Spleen (tissue), 11 donors: ENCODE measurements at regions not wholly inside any gene's neighbourhood (a gene's known extent, or its start where the extent isn't known, plus 50 kb on each side); places are given as distances from the start of the nearest gene placed in this dataset.
"Not testable (repeated sequence)": the region's sequence is repeated elsewhere in the genome, so short reads cannot be mapped to it uniquely, and the experiment has no call there.

Experiments
- DNase-seq: peaks from one replicate; pipeline ENCODE4 v3.0.0-alpha.2; 2020
- H3K27ac ChIP-seq, 8 donors: fragments of 200-600 bp; sonication (generic) in 7 of 8; 1 replicate in 4 of 8; 2 replicates in 4 of 8; pipeline versions ENCODE4 v1.5.0 to v1.8.0; 2016 to 2021; ENCODE audit warnings: inconsistent platforms in 4 of 8, mild to moderate bottlenecking in 4 of 8, moderate library complexity in 1 of 8
- H3K27me3 ChIP-seq, 7 donors: fragments of 200-600 bp; sonication (generic) in 6 of 7; replicated peaks in 1 of 7; 1 replicate in 4 of 7; 2 replicates in 3 of 7; pipeline versions ENCODE4 v1.5.0 to v1.8.0; 2016 to 2021; ENCODE audit warnings: inconsistent platforms in 3 of 7, mild to moderate bottlenecking in 1 of 7
- H3K36me3 ChIP-seq, 6 donors: fragments of 200-600 bp; sonication (generic) in 5 of 6; 1 replicate in 4 of 6; 2 replicates in 2 of 6; pipeline versions ENCODE4 v1.5.0 to v1.8.0; 2016 to 2021; ENCODE audit warnings: inconsistent platforms in 2 of 6
- H3K4me1 ChIP-seq, 6 donors: fragments of 200-600 bp; sonication (generic) in 5 of 6; 1 replicate in 3 of 6; 2 replicates in 3 of 6; pipeline versions ENCODE4 v1.5.0 to v1.8.0; 2016 to 2021; ENCODE audit warnings: inconsistent platforms in 3 of 6
- H3K4me3 ChIP-seq, 8 donors: fragments of 200-600 bp; sonication (generic) in 7 of 8; 1 replicate in 4 of 8; 2 replicates in 4 of 8; pipeline versions ENCODE4 v1.5.0 to v1.8.0; 2016 to 2021; ENCODE audit warnings: inconsistent platforms in 4 of 8, mild to moderate bottlenecking in 4 of 8, moderate library complexity in 2 of 8
- H3K9me3 ChIP-seq, 8 donors: fragments of 200-600 bp; sonication (generic) in 7 of 8; 1 replicate in 4 of 8; 2 replicates in 4 of 8; pipeline versions ENCODE4 v1.5.0 to v1.8.0; 2016 to 2021; ENCODE audit warnings: inconsistent platforms in 4 of 8
- CTCF ChIP-seq, 11 experiments: fragments of 200-600 bp in 7 of 11; fragments of 450-650 bp in 4 of 11; sonication (generic) in 4 of 11; IDR thresholded peaks in 8 of 11; conservative IDR thresholded peaks in 3 of 11; 1 replicate in 7 of 11; 2 replicates in 4 of 11; pipeline versions ENCODE4 v1.4.0 to v1.8.0; 2016 to 2021; ENCODE audit warnings: antibody characterized with exemption in 11 of 11, inconsistent platforms in 4 of 11, mild to moderate bottlenecking in 1 of 11
- POLR2A ChIP-seq, 3 donors: fragments of 450-650 bp; IDR thresholded peaks; one replicate each; pipeline ENCODE4 v1.5.1; 2017; ENCODE audit warnings: antibody characterized with exemption in 3 of 3, mild to moderate bottlenecking in 1 of 3
- POLR2AphosphoS5 ChIP-seq, 3 donors: sonication (generic); formaldehyde crosslinking; IDR thresholded peaks; one replicate each; pipeline ENCODE4 v1.5.1; 2017; ENCODE audit warnings: antibody characterized with exemption in 3 of 3
- WGBS, 5 donors: extraction: QIAGEN DNeasy Blood & Tissue Kit in 3 of 5; methylation state at CpG; one replicate each; pipeline versions ENCODE4 v1.1.5 to v1.1.7; 2013 to 2018; 5-methylcytosine and 5-hydroxymethylcytosine counted together
- intact Hi-C: fragments of 100-400 bp; cut with DNase I; formaldehyde crosslinking; loops from one replicate; pipeline ENCODE4 v1.15.0; 2023; ENCODE audit warnings: low total_unique reads
- donor health status: healthy with polysubstance abuse.
- donor health status: DM: no; HTN: no; CAD: no; lungs with moderate emphysema.
- donor health status: DM: no; HTN: no; CAD: no.
- donor health status: Bipolar disorder and iron deficiency.
- donor health status: healthy.
- donor health status: DM: no; HTN: no; CAD: no.
- donor health status: DM: yes; HTN: yes; CAD: no.

DNA sequence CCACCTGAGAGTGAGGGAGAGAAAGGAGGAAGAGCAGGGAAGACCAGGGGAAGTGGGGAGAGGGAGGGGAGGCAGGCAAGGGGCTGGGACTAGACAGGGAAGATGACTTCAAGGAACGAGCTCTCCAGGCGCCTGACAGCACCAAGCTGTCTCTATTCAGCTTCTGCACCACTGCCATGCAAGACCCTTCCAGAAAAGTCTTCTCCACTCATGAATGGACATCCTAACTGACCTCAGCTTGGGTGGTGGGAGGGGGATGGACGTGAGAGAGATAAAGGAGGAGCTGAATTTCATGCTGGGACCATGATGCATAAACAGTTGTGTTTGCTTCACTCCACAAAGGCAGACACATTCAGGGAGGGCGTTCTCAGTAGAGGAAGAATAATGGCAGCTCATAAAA, 206.4 kb upstream of the ARL4C start:
- Histone ChIP-seq H3K4me3 (no peak overlapping the region), H3K36me3 (no peaks in the 10 kb centered on the region), H3K27ac (no peak overlapping the region), H3K4me1 (no peaks in the 10 kb centered on the region), H3K27me3 (no peaks in the 10 kb centered on the region), H3K9me3 (peaks cover 0 to 16% (median 4%) of the 10 kb centered on the region in 8 donors)
- DNase-seq: no peak
- TF ChIP-seq CTCF (IDR thresholded peaks at IDR 0.05 in 8 of 11, conservative IDR thresholded peaks at IDR 0.05 in 3 of 11) (no peak), POLR2AphosphoS5 (IDR thresholded peaks at IDR 0.05) (no peak), POLR2A (IDR thresholded peaks at IDR 0.05) (no peak)
- intact Hi-C loops: no loop called here
- WGBS, 5 donors: 63 to 75% (median 69%) methylated on average over 4 of the region's 4 CpGs

GRCh38 chr2:234702731-234703225, 205.9 kb upstream of the ARL4C start:
- Histone ChIP-seq H3K4me3 (no peak overlapping the region), H3K27me3 (no peaks in the 10 kb centered on the region), H3K4me1 (no peaks in the 10 kb centered on the region), H3K36me3 (no peaks in the 10 kb centered on the region), H3K27ac (no peak overlapping the region), H3K9me3 (peaks cover 0 to 20% (median 9%) of the 10 kb centered on the region in 8 donors)
- WGBS, 5 donors: 77 to 83% (median 80%) methylated on average over 12 of the region's 12 CpGs
- intact Hi-C loops: no loop called here
- TF ChIP-seq POLR2A (IDR thresholded peaks at IDR 0.05) (no peak), CTCF (IDR thresholded peaks at IDR 0.05 in 8 of 11, conservative IDR thresholded peaks at IDR 0.05 in 3 of 11) (no peak), POLR2AphosphoS5 (IDR thresholded peaks at IDR 0.05) (no peak)
- DNase-seq: no peak

GRCh38 chr2:234701841-234702240, 205.0 kb upstream of the ARL4C start:
- intact Hi-C loops: no loop called here
- H3K9me3 ChIP-seq: peaks cover 3 to 30% (median 18%) of the 10 kb centered on the region in 8 donors
- H3K36me3 ChIP-seq: no peaks in the 10 kb centered on the region
- H3K27me3 ChIP-seq: no peaks in the 10 kb centered on the region
- no peak for DNase-seq
- no peak overlapping the region for H3K27ac ChIP-seq
- 83 to 90% (median 86%) methylated on average over 9 of the region's 9 CpGs for WGBS, 5 donors
- TF ChIP-seq POLR2A (IDR thresholded peaks at IDR 0.05): no peak
- no peaks in the 10 kb centered on the region for H3K4me1 ChIP-seq
- no peak overlapping the region for H3K4me3 ChIP-seq

DNA sequence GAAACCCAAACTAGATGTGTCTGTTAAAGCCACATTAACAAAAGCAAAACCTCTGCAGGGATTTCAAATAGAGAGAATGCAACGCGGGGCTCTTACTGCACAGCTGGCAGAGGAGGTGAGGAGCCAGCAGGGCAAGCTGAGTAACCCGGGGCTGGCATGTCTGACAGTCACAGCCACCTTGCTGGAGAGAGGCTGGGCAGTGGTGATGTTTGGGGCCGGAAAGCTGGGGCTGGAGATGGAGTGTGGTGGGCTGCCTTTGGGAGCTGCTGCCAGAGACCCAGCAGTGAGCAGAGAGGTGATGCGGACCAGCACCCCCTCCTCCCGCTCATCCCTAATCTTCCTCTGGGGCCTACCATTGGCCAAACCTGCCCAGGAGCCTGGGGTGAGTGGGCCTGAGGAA, 204.5 kb upstream of the ARL4C start:
- H3K27me3 ChIP-seq: no peaks in the 10 kb centered on the region
- no peaks in the 10 kb centered on the region for H3K4me1 ChIP-seq
- no peak overlapping the region for H3K27ac ChIP-seq
- H3K36me3 ChIP-seq: no peaks in the 10 kb centered on the region
- intact Hi-C loops: no loop called here
- TF ChIP-seq POLR2A (IDR thresholded peaks at IDR 0.05) (no peak), CTCF (IDR thresholded peaks at IDR 0.05 in 8 of 11, conservative IDR thresholded peaks at IDR 0.05 in 3 of 11) (no peak), POLR2AphosphoS5 (IDR thresholded peaks at IDR 0.05) (no peak)
- no peak overlapping the region for H3K4me3 ChIP-seq
- no peak for DNase-seq
- WGBS, 5 donors: 86 to 96% (median 93%) methylated on average over 6 of the region's 6 CpGs
- H3K9me3 ChIP-seq: peaks cover 3 to 34% (median 22%) of the 10 kb centered on the region in 8 donors

DNA sequence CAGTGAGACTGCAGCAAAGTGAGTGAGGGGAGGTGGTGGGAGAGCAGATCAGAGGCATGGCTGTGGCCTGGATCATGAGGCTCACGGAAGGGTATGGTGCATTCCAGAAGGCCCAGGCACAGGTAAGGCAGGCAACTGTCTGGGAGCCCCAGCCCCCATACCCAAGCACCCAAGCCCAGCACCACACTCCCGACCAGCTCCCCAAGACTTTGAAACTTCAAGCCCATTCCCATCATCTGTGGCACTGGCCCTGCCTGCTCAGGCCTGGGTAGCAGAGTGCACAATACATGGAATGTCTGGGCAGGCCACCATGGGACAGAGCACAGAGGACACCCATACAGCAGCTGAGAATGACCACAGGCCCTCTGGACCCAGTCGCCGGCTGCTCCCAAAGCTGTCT, 202.6 kb upstream of the ARL4C start:
- no peaks in the 10 kb centered on the region for H3K27me3 ChIP-seq
- DNase-seq: no peak
- no peaks in the 10 kb centered on the region for H3K4me1 ChIP-seq
- H3K27ac ChIP-seq: no peak overlapping the region
- intact Hi-C loops: no loop called here
- TF ChIP-seq CTCF (IDR thresholded peaks at IDR 0.05 in 8 of 11, conservative IDR thresholded peaks at IDR 0.05 in 3 of 11) (no peak), POLR2A (IDR thresholded peaks at IDR 0.05) (no peak), POLR2AphosphoS5 (IDR thresholded peaks at IDR 0.05) (no peak)
- no peak overlapping the region for H3K4me3 ChIP-seq
- no peaks in the 10 kb centered on the region for H3K36me3 ChIP-seq
- H3K9me3 ChIP-seq: peaks cover 3 to 51% (median 33%) of the 10 kb centered on the region in 8 donors
- WGBS, 5 donors: 85 to 100% (median 93%) methylated on average over 4 of the region's 4 CpGs

GRCh38 chr2:234697300-234697876, 200.5 kb upstream of the ARL4C start:
- H3K27me3 ChIP-seq, H3K36me3 ChIP-seq, H3K27ac ChIP-seq, H3K4me3 ChIP-seq, H3K4me1 ChIP-seq, DNase-seq, intact Hi-C loops: not testable (repeated sequence)
- H3K9me3 ChIP-seq: peaks cover 3 to 54% (median 33%) of the 10 kb centered on the region in 8 donors
